Karpas-422 (cell line): ENCODE measurements at regions not wholly inside any gene's neighbourhood (a gene's known extent, or its start where the extent isn't known, plus 50 kb on each side); places are given as distances from the start of the nearest gene placed in this dataset.

ENCODE experiments used
- DNase-seq: peaks from one replicate; pipeline ENCODE4 v3.0.0-alpha.2; 2015
- H2AFZ ChIP-seq: fragments of 200-600 bp; sonication (generic); 2 replicates; pipeline ENCODE4 v1.6.1; 2014; ENCODE audit warnings: antibody characterized with exemption, low read length, mixed read lengths
- H3K27ac ChIP-seq: fragments of 200-600 bp; sonication (generic); 2 replicates; pipeline ENCODE4 v1.5.1; 2014; ENCODE audit warnings: mild to moderate bottlenecking, low read length, moderate library complexity
- H3K27me3 ChIP-seq: fragments of 200-600 bp; sonication (generic); 2 replicates; pipeline ENCODE4 v1.6.1; 2014; ENCODE audit warnings: low read length, mixed read lengths
- H3K36me3 ChIP-seq: fragments of 200-600 bp; sonication (generic); 2 replicates; pipeline ENCODE4 v1.6.1; 2014; ENCODE audit warnings: low read length, mixed read lengths; ENCODE audit not compliant: insufficient read depth
- H3K4me1 ChIP-seq: fragments of 200-600 bp; sonication (generic); 2 replicates; pipeline ENCODE4 v1.6.1; 2014; ENCODE audit warnings: mild to moderate bottlenecking, low read length, mixed read lengths
- H3K4me2 ChIP-seq: fragments of 200-600 bp; sonication (generic); 2 replicates; pipeline ENCODE4 v1.6.1; 2014; ENCODE audit warnings: low read length, low read depth, mild to moderate bottlenecking; ENCODE audit not compliant: poor library complexity, severe bottlenecking
- H3K4me3 ChIP-seq: fragments of 200-600 bp; sonication (generic); 2 replicates; pipeline ENCODE4 v1.5.1; 2014; ENCODE audit warnings: mild to moderate bottlenecking, antibody characterized with exemption, low read length, mixed read lengths
- H3K79me2 ChIP-seq: fragments of 200-600 bp; sonication (generic); 2 replicates; pipeline ENCODE4 v1.6.1; 2014; ENCODE audit warnings: mild to moderate bottlenecking, low read length, mixed read lengths
- H3K9ac ChIP-seq: fragments of 200-600 bp; sonication (generic); 2 replicates; pipeline ENCODE4 v1.6.0; 2014; ENCODE audit warnings: low read length
- H3K9me2 ChIP-seq: fragments of 200-600 bp; sonication (generic), shearing (Covaris generic); replicated peaks from 2 replicates; pipeline ENCODE4 v1.6.0; 2014; ENCODE audit warnings: mild to moderate bottlenecking, low read length, moderate library complexity; ENCODE audit not compliant: insufficient read depth
- H3K9me3 ChIP-seq: fragments of 300-700, 200-600 bp; sonication (generic); 2 replicates; pipeline ENCODE4 v1.6.1; 2014; ENCODE audit warnings: low read length, mixed read lengths
- H4K20me1 ChIP-seq: fragments of 200-600 bp; sonication (generic); 2 replicates; pipeline ENCODE4 v1.6.1; 2014; ENCODE audit warnings: mild to moderate bottlenecking, antibody characterized with exemption, low read length, low read depth; ENCODE audit not compliant: insufficient read depth

GRCh38 chr7:57363321-57363720, 86.7 kb upstream of the ZNF716 start:
- Histone ChIP-seq H3K9me3 (peaks cover 39% of the 10 kb centered on the region), H3K27me3 (no peaks in the 10 kb centered on the region), H3K4me1 (no peaks in the 10 kb centered on the region), H3K9ac (no peak overlapping the region), H3K9me2 (no peaks in the 10 kb centered on the region), H3K4me2 (no peak overlapping the region), H2AFZ (no peak overlapping the region), H3K36me3 (no peaks in the 10 kb centered on the region), H4K20me1 (no peaks in the 10 kb centered on the region), H3K4me3 (no peak overlapping the region), H3K79me2 (no peaks in the 10 kb centered on the region), H3K27ac (no peak overlapping the region)
- DNase-seq, result no peak

GRCh38 chr7:57364933-57365710, 84.9 kb upstream of the ZNF716 start:
- Histone ChIP-seq H3K4me3 (no peak overlapping the region), H3K27ac (no peak overlapping the region), H3K27me3 (no peaks in the 10 kb centered on the region), H3K9ac (no peak overlapping the region), H4K20me1 (no peaks in the 10 kb centered on the region), H2AFZ (no peak overlapping the region), H3K4me2 (no peak overlapping the region), H3K4me1 (no peaks in the 10 kb centered on the region), H3K79me2 (no peaks in the 10 kb centered on the region), H3K9me3 (peaks cover 35% of the 10 kb centered on the region), H3K36me3 (no peaks in the 10 kb centered on the region), H3K9me2 (no peaks in the 10 kb centered on the region)
- DNase-seq, result no peak

GRCh38 chr7:57367171-57367570, 82.8 kb upstream of the ZNF716 start:
- H3K4me3 ChIP-seq, result no peak overlapping the region
- H4K20me1 ChIP-seq, result no peaks in the 10 kb centered on the region
- no peak overlapping the region for H3K9ac ChIP-seq
- no peaks in the 10 kb centered on the region for H3K79me2 ChIP-seq
- no peaks in the 10 kb centered on the region for H3K27me3 ChIP-seq
- H3K4me2 ChIP-seq, result no peak overlapping the region
- no peaks in the 10 kb centered on the region for H3K4me1 ChIP-seq
- no peaks in the 10 kb centered on the region for H3K36me3 ChIP-seq
- no peak for DNase-seq
- H3K27ac ChIP-seq, result no peak overlapping the region
- H3K9me2 ChIP-seq, result no peaks in the 10 kb centered on the region
- no peak overlapping the region for H2AFZ ChIP-seq
- peaks cover 28% of the 10 kb centered on the region for H3K9me3 ChIP-seq

GRCh38 chr7:57370066-57370738, 79.8 kb upstream of the ZNF716 start:
- no peak overlapping the region for H3K9ac ChIP-seq
- no peaks in the 10 kb centered on the region for H3K27me3 ChIP-seq
- no peak overlapping the region for H3K4me2 ChIP-seq
- no peaks in the 10 kb centered on the region for H4K20me1 ChIP-seq
- no peaks in the 10 kb centered on the region for H3K79me2 ChIP-seq
- DNase-seq, result no peak
- H3K27ac ChIP-seq, result no peak overlapping the region
- no peak overlapping the region for H3K4me3 ChIP-seq
- H3K9me3 ChIP-seq, result peaks cover 40% of the 10 kb centered on the region
- no peaks in the 10 kb centered on the region for H3K9me2 ChIP-seq
- no peak overlapping the region for H2AFZ ChIP-seq
- no peaks in the 10 kb centered on the region for H3K36me3 ChIP-seq
- no peaks in the 10 kb centered on the region for H3K4me1 ChIP-seq

- no peaks in the 10 kb centered on the region for H3K4me1 ChIP-seq
- no peak overlapping the region for H3K9ac ChIP-seq
- H4K20me1 ChIP-seq, result no peaks in the 10 kb centered on the region
- H3K9me3 ChIP-seq, result peaks cover 42% of the 10 kb centered on the region
- H3K79me2 ChIP-seq, result no peaks in the 10 kb centered on the region
- no peak overlapping the region for H3K27ac ChIP-seq
- no peak overlapping the region for H3K4me2 ChIP-seq
- H3K4me3 ChIP-seq, result no peak overlapping the region
- no peak for DNase-seq
- no peak overlapping the region for H2AFZ ChIP-seq
- H3K9me2 ChIP-seq, result no peaks in the 10 kb centered on the region
- no peaks in the 10 kb centered on the region for H3K36me3 ChIP-seq
- no peaks in the 10 kb centered on the region for H3K27me3 ChIP-seq
Measured at GRCh38 chr7:57370739-57371098, 79.3 kb upstream of the ZNF716 start.

- H3K9ac ChIP-seq, result no peak overlapping the region
- H3K4me3 ChIP-seq, result no peak overlapping the region
- no peaks in the 10 kb centered on the region for H3K9me2 ChIP-seq
- no peaks in the 10 kb centered on the region for H3K27me3 ChIP-seq
- no peak overlapping the region for H3K4me2 ChIP-seq
- no peak for DNase-seq
- peaks cover 37% of the 10 kb centered on the region for H3K9me3 ChIP-seq
- no peaks in the 10 kb centered on the region for H3K36me3 ChIP-seq
- no peaks in the 10 kb centered on the region for H4K20me1 ChIP-seq
- no peak overlapping the region for H2AFZ ChIP-seq
- no peak overlapping the region for H3K27ac ChIP-seq
- H3K79me2 ChIP-seq, result no peaks in the 10 kb centered on the region
- H3K4me1 ChIP-seq, result no peaks in the 10 kb centered on the region
Measured at GRCh38 chr7:57375783-57376182, 74.2 kb upstream of the ZNF716 start.

- H3K27ac ChIP-seq, result no peak overlapping the region
- H3K9me3 ChIP-seq, result peaks cover 8% of the 10 kb centered on the region
- H3K27me3 ChIP-seq, result no peaks in the 10 kb centered on the region
- no peak overlapping the region for H3K4me2 ChIP-seq
- DNase-seq, result no peak
- H3K9me2 ChIP-seq, result no peaks in the 10 kb centered on the region
- no peak overlapping the region for H3K4me3 ChIP-seq
- H3K36me3 ChIP-seq, result no peaks in the 10 kb centered on the region
- no peaks in the 10 kb centered on the region for H3K79me2 ChIP-seq
- H3K9ac ChIP-seq, result no peak overlapping the region
- no peaks in the 10 kb centered on the region for H4K20me1 ChIP-seq
- no peaks in the 10 kb centered on the region for H3K4me1 ChIP-seq
- H2AFZ ChIP-seq, result no peak overlapping the region
Measured at GRCh38 chr7:57381581-57381980, 68.4 kb upstream of the ZNF716 start.

- H3K9me3 ChIP-seq, result peaks cover 7% of the 10 kb centered on the region; the same call in 1 of the 2 replicates
- H3K9me2 ChIP-seq, result no peaks in the 10 kb centered on the region
- no peak overlapping the region for H2AFZ ChIP-seq
- no peak overlapping the region for H3K4me3 ChIP-seq
- H3K36me3 ChIP-seq, result no peaks in the 10 kb centered on the region
- no peak overlapping the region for H3K9ac ChIP-seq
- H3K79me2 ChIP-seq, result no peaks in the 10 kb centered on the region
- H3K4me1 ChIP-seq, result no peaks in the 10 kb centered on the region
- no peak overlapping the region for H3K4me2 ChIP-seq
- H3K27ac ChIP-seq, result no peak overlapping the region
- no peaks in the 10 kb centered on the region for H4K20me1 ChIP-seq
- H3K27me3 ChIP-seq, result no peaks in the 10 kb centered on the region
- DNase-seq, result no peak
Measured at GRCh38 chr7:57384380-57384779, 65.6 kb upstream of the ZNF716 start.
